ENCODE measurements at regions not wholly inside any gene's neighbourhood (a gene's known extent, or its start where the extent isn't known, plus 50 kb on each side); places are given as distances from the start of the nearest gene placed in this dataset.
"Not testable (repeated sequence)": the region's sequence is repeated elsewhere in the genome, so short reads cannot be mapped to it uniquely, and the experiment has no call there.

- H3K4me3 ChIP-seq = no peak overlapping the region
- H3K27ac ChIP-seq = no peak overlapping the region
- DNase-seq = no peak
- intact Hi-C loops (cut with DNase I) = no loop called here
- H3K9me3 ChIP-seq (replicated peaks in 1 of 3) = no peaks in the 10 kb centered on the region
- H3K27me3 ChIP-seq = no peaks in the 10 kb centered on the region
- TF ChIP-seq POLR2A (IDR thresholded peaks at IDR 0.05) (no peak), CTCF (IDR thresholded peaks at IDR 0.05) (no peak)
- 77 to 82% (median 78%) methylated on average over 4 of the region's 4 CpGs for WGBS, 4 donors
- peaks cover 0 to 6% of the 10 kb centered on the region in 2 donors for H3K4me1 ChIP-seq (replicated peaks in 1 of 2)
- no peaks in the 10 kb centered on the region for H3K36me3 ChIP-seq (replicated peaks in 1 of 2)
Measured at GRCh38 chr1:172939475-172939874, 111.3 kb downstream of the TNFSF18 start.

DNA sequence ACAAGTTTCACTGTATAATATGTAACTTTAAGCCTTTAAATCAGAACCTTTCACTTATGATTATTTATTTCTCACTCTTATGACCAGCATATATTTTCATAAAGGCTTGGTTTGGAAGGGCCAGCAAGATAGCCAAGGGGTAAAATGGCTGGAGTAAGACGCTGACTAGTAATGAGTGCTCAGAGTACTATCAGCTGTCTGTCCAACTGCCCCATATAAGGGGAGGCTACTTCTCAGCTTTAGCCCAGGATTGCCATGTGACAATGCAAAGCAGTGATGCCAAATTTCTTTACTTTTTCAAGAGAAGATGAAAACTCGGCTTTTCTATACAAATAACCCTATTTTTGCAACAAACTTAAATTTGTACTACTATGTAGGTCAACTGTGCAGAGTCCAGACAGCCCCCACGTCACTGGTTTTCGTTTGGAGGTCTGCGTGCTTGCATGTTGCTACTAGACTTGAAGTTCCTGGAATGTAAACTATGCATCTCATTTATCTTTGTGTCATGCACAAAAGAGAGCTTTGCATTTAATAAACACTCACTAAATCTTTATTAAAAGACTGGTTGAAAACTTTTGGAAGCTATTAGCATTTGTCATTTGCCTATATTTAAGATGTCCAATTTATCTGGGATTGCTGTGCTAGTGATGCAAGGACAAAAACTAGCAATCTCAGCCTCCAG lies 110.4 kb downstream of the TNFSF18 start:
- H3K4me1 ChIP-seq (replicated peaks in 1 of 2) = no peaks in the 10 kb centered on the region
- H3K9me3 ChIP-seq (replicated peaks in 1 of 3) = no peaks in the 10 kb centered on the region
- intact Hi-C loops (cut with DNase I) = no loop called here
- TF ChIP-seq CTCF (IDR thresholded peaks at IDR 0.05) (no peak), POLR2A (IDR thresholded peaks at IDR 0.05) (no peak)
- no peaks in the 10 kb centered on the region for H3K27me3 ChIP-seq
- H3K4me3 ChIP-seq = no peak overlapping the region
- DNase-seq = no peak
- 66 to 78% (median 73%) methylated on average over 5 of the region's 5 CpGs for WGBS, 4 donors
- no peaks in the 10 kb centered on the region for H3K36me3 ChIP-seq (replicated peaks in 1 of 2)
- no peak overlapping the region for H3K27ac ChIP-seq

DNA sequence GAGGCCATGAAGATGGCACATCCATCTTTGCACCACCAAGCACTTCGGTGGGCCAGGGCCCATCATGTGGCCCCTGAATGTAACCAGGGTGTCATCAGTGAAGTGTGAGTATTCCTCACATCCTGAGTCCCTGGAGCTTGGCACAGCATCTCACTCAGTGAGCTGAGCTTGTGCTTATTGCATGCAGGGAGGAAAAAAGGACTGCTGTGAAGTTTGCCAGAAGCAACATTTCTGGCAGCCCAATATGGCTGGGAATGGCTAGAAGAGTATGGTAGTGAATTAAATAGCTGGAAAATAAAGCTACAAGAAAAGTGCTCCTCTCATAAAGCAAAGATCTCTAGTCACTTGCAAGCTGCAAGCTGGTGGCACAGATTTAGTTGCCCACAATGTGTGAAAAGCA lies 109.3 kb downstream of the TNFSF18 start:
- no peak for TF ChIP-seq POLR2A (IDR thresholded peaks at IDR 0.05)
- TF ChIP-seq CTCF (IDR thresholded peaks at IDR 0.05) = no peak
- no peak for DNase-seq
- Histone ChIP-seq H3K27me3 (no peaks in the 10 kb centered on the region), H3K36me3 (replicated peaks in 1 of 2) (no peaks in the 10 kb centered on the region), H3K9me3 (replicated peaks in 1 of 3) (no peaks in the 10 kb centered on the region), H3K27ac (no peak overlapping the region), H3K4me1 (replicated peaks in 1 of 2) (no peaks in the 10 kb centered on the region), H3K4me3 (no peak overlapping the region)
- 78 to 93% (median 87%) methylated on average over 1 of the region's 1 CpG for WGBS, 4 donors
- intact Hi-C loops (cut with DNase I) = no loop called here

DNA sequence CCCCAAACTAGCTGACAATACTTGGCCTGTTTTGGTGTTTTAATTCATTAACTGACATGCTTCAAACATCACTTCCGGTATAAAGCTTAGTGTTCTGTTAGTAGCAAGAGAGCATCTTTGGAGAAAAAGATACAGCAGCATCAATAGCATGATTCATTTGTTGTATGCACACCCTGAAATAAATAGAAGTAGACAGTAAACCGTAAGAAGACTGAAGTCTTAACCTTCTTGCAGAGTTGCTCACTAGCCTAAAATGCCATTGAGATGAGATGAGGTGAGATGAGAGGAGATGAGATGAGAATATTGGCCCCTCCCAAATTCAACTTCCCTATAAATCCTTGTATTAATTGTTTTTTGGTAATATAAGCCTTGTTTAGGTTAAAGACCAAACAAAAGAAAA lies 108.8 kb downstream of the TNFSF18 start:
- 38 to 64% (median 53%) methylated on average over 2 of the region's 2 CpGs for WGBS, 4 donors
- DNase-seq = no peak
- H3K27me3 ChIP-seq = no peaks in the 10 kb centered on the region
- no peak overlapping the region for H3K27ac ChIP-seq
- no peaks in the 10 kb centered on the region for H3K4me1 ChIP-seq (replicated peaks in 1 of 2)
- TF ChIP-seq CTCF (IDR thresholded peaks at IDR 0.05) = no peak
- TF ChIP-seq POLR2A (IDR thresholded peaks at IDR 0.05) = no peak
- no peak overlapping the region for H3K4me3 ChIP-seq
- no peaks in the 10 kb centered on the region for H3K9me3 ChIP-seq (replicated peaks in 1 of 3)
- intact Hi-C loops (cut with DNase I) = no loop called here
- H3K36me3 ChIP-seq (replicated peaks in 1 of 2) = no peaks in the 10 kb centered on the region

DNA sequence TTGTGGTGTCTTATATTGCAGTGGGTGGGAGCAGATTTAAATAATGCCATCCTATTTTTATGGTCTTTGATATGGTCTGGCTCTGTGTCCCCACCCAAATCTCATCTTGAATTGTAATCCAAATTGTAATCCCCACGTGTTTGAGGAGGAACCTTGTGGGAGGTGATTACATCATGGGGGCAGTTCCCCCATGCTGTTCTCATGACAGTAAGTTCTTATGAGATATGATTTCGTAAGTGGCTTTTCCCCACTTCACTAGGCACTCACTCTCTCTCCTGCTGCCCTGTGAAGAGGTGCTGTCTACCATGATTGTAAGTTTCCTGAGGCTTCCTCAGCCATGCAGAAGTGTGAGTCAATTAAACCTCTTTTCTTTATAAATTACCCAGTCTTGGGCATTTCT lies 107.6 kb downstream of the TNFSF18 start:
- 64 to 79% (median 67%) methylated on average over 2 of the region's 2 CpGs for WGBS, 4 donors
- H3K27me3 ChIP-seq; H3K4me3 ChIP-seq; intact Hi-C loops (cut with DNase I); H3K27ac ChIP-seq; H3K36me3 ChIP-seq (replicated peaks in 1 of 2); DNase-seq; H3K4me1 ChIP-seq (replicated peaks in 1 of 2); H3K9me3 ChIP-seq (replicated peaks in 1 of 3): not testable (repeated sequence)

Data from adrenal gland (tissue), 9 donors.